ENCODE measurements at regions not wholly inside any gene's neighbourhood (a gene's known extent, or its start where the extent isn't known, plus 50 kb on each side); places are given as distances from the start of the nearest gene placed in this dataset.

- no peak overlapping the region for H2BK15ac ChIP-seq (ENCODE audit: low read depth, low read length)
- H3K56ac ChIP-seq (ENCODE audit: insufficient read length, low read depth, low read length): no peak overlapping the region
- no CpG with 5 or more reads among the region's 3 CpGs for WGBS (ENCODE audit: extremely low coverage, insufficient read length, low lambda C conversion rate)
Observed at GRCh38 chr5:118174671-118175070, 813.7 kb downstream of the DTWD2 start.

More at GRCh38 chr5:118174671-118175070, 813.7 kb downstream of the DTWD2 start:
- H4K20me1 ChIP-seq (ENCODE audit: control insufficient read depth, insufficient read depth, insufficient read length): no peaks in the 10 kb centered on the region
- H2AFZ ChIP-seq (ENCODE audit: low read length): no peak overlapping the region
- no peak overlapping the region for H4K5ac ChIP-seq (ENCODE audit: insufficient read length, low read depth, low read length)
- H2BK12ac ChIP-seq (ENCODE audit: insufficient read length, low read depth, low read length): no peak overlapping the region
- no peak overlapping the region for H3K4ac ChIP-seq (ENCODE audit: low read depth, low read length)
- H2BK5ac ChIP-seq (ENCODE audit: insufficient read length, low read length): no peak overlapping the region
- peaks cover 0 to 21% of the 10 kb centered on the region in 2 experiments; a peak in 2 of 4 replicates for H3K4me1 Mint-ChIP-seq
- H3K27me3 Mint-ChIP-seq (ENCODE audit: low read depth): no peaks in the 10 kb centered on the region
- H2BK20ac ChIP-seq (ENCODE audit: low read depth, low read length, poor library complexity, severe bottlenecking): no peak overlapping the region
- H3K9me3 Mint-ChIP-seq: peaks cover 0 to 3% of the 10 kb centered on the region in 2 experiments; a peak in 1 of 5 replicates
- H3K9me3 ChIP-seq (ENCODE audit: control insufficient read depth, low read depth, low read length): no peaks in the 10 kb centered on the region
- no peak overlapping the region for H3K4me3 Mint-ChIP-seq
- H2AK5ac ChIP-seq (ENCODE audit: insufficient read length, low read length): no peak overlapping the region
- H3K4me1 ChIP-seq (ENCODE audit: insufficient read depth, low read length): no peaks in the 10 kb centered on the region
- H3K79me1 ChIP-seq (ENCODE audit: insufficient read depth, low read depth, low read length, poor library complexity, severe bottlenecking): no peaks in the 10 kb centered on the region
- H3K18ac ChIP-seq (ENCODE audit: insufficient read length, low read depth, low read length): no peak overlapping the region
- no peak overlapping the region for H3K23ac ChIP-seq (ENCODE audit: insufficient read length, low read depth, low read length)
- no peaks in the 10 kb centered on the region for H3K79me2 ChIP-seq (ENCODE audit: insufficient read depth, low read length)
- H2BK120ac ChIP-seq (ENCODE audit: low read depth, low read length, poor library complexity, severe bottlenecking): no peak overlapping the region
- no peak overlapping the region for H3K4me2 ChIP-seq (ENCODE audit: insufficient read depth, insufficient read length, low read length)
- H3K14ac ChIP-seq (ENCODE audit: insufficient read depth, low read length): no peak overlapping the region
- peaks cover 0 to 6% (median 2%) of the 10 kb centered on the region in 3 experiments; a peak in 2 of 7 replicates for H3K36me3 Mint-ChIP-seq (ENCODE audit: insufficient read depth in 1 of 3, low read depth in 3 of 3)
- TF ChIP-seq CTCF (conservative IDR thresholded peaks at IDR 0.05): no peak
- H3K9ac ChIP-seq (ENCODE audit: extremely low read depth, insufficient read length, low read length): no peak overlapping the region
- no peak overlapping the region for H4K8ac ChIP-seq (replicated peaks; ENCODE audit: insufficient read length, low read depth, low read length)
- no peaks in the 10 kb centered on the region for H3K27me3 ChIP-seq (ENCODE audit: insufficient read depth, low read length)
- no peak for DNase-seq
- no peak overlapping the region for H3T11ph ChIP-seq (ENCODE audit: low read length)
- H3K27ac Mint-ChIP-seq: no peak overlapping the region
- no peak overlapping the region for H4K91ac ChIP-seq (ENCODE audit: insufficient read length, low read depth, low read length)
- no peaks in the 10 kb centered on the region for H3K23me2 ChIP-seq (ENCODE audit: insufficient read length, low read depth, low read length, poor library complexity, severe bottlenecking)
- H3K27ac ChIP-seq (ENCODE audit: insufficient read length, low read depth, low read length): no peak overlapping the region
